Smooth muscle cell (in vitro differentiated cells): ENCODE measurements at regions not wholly inside any gene's neighbourhood (a gene's known extent, or its start where the extent isn't known, plus 50 kb on each side); places are given as distances from the start of the nearest gene placed in this dataset.

Experiments
- DNase-seq: peaks from one replicate; lab custom pipeline; 2025; ENCODE audit not compliant: unreplicated experiment; lab: John Stamatoyannopoulos, UW
- H2AFZ ChIP-seq: fragments of 200-600 bp; sonication (generic); 2 replicates; pipeline ENCODE4 v1.6.0; 2016; ENCODE audit warnings: antibody characterized with exemption, low read depth, mild to moderate bottlenecking
- H3F3A ChIP-seq: fragments of 200-600 bp; sonication (generic); 2 replicates; pipeline ENCODE4 v1.6.0; 2017; ENCODE audit warnings: antibody characterized with exemption, low read depth
- H3K27ac ChIP-seq: fragments of 200-600 bp; sonication (generic); 2 replicates; pipeline ENCODE4 v1.5.1; 2016; ENCODE audit warnings: low read depth, mild to moderate bottlenecking
- H3K27me3 ChIP-seq: fragments of 200-600 bp; sonication (generic); 2 replicates; pipeline ENCODE4 v1.6.1; 2016; ENCODE audit warnings: low read depth, mild to moderate bottlenecking
- H3K36me3 ChIP-seq: fragments of 200-600 bp; sonication (generic); 2 replicates; pipeline ENCODE4 v1.5.1; 2016; ENCODE audit warnings: low read depth
- H3K4me1 ChIP-seq: fragments of 200-600 bp; sonication (generic); 2 replicates; pipeline ENCODE4 v1.5.1; 2016; ENCODE audit warnings: low read depth
- H3K4me2 ChIP-seq: fragments of 200-600 bp; sonication (generic); 2 replicates; pipeline ENCODE4 v1.6.0; 2016; ENCODE audit warnings: mild to moderate bottlenecking
- H3K4me3 ChIP-seq: fragments of 200-600 bp; sonication (generic); 2 replicates; pipeline ENCODE4 v1.5.1; 2016; ENCODE audit warnings: mild to moderate bottlenecking
- H3K79me2 ChIP-seq: fragments of 200-600 bp; sonication (generic); 2 replicates; pipeline ENCODE4 v1.6.0; 2016; ENCODE audit warnings: low read depth, mild to moderate bottlenecking
- H3K9ac ChIP-seq: fragments of 200-600 bp; sonication (generic); 2 replicates; pipeline ENCODE4 v1.6.0; 2016; ENCODE audit warnings: low read depth
- H3K9me3 ChIP-seq: fragments of 200-600 bp; sonication (generic); replicated peaks from 2 replicates; pipeline ENCODE4 v1.5.1; 2016; ENCODE audit warnings: low read depth
- H4K20me1 ChIP-seq: fragments of 200-600 bp; sonication (generic); 2 replicates; pipeline ENCODE4 v1.6.0; 2016; ENCODE audit warnings: low read depth
- CTCF ChIP-seq: fragments of 200-600 bp; sonication (generic); IDR thresholded peaks from 2 replicates; pipeline ENCODE4 v1.5.1; 2017; ENCODE audit warnings: borderline replicate concordance, mild to moderate bottlenecking, antibody characterized with exemption; ENCODE audit not compliant: insufficient read depth, poor library complexity, severe bottlenecking
- WGBS: methylation state at CpG from one replicate; pipeline ENCODE4 v1.1.7; 2016; ENCODE audit warnings: low lambda C conversion rate; 5-methylcytosine and 5-hydroxymethylcytosine counted together

GRCh38 chr2:125837128-125837527 is 818.8 kb upstream of the GYPC start:
- Histone ChIP-seq H3K79me2 (no peaks in the 10 kb centered on the region), H3K9ac (no peak overlapping the region), H3K4me1 (peaks cover 3% of the 10 kb centered on the region), H3K9me3 (no peaks in the 10 kb centered on the region), H4K20me1 (no peaks in the 10 kb centered on the region), H2AFZ (no peak overlapping the region), H3K27me3 (no peaks in the 10 kb centered on the region), H3K4me3 (no peak overlapping the region), H3K36me3 (no peaks in the 10 kb centered on the region), H3K4me2 (no peak overlapping the region), H3F3A (no peaks in the 10 kb centered on the region), H3K27ac (no peak overlapping the region)
- no peak for TF ChIP-seq CTCF
- WGBS: 86% methylated on average over 3 of the region's 3 CpGs
- DNase-seq: no peak

- Histone ChIP-seq H3K4me3 (no peak overlapping the region), H3K27me3 (no peaks in the 10 kb centered on the region), H3K27ac (no peak overlapping the region), H3K9me3 (no peaks in the 10 kb centered on the region), H3K79me2 (no peaks in the 10 kb centered on the region), H3F3A (no peaks in the 10 kb centered on the region), H3K9ac (no peak overlapping the region), H4K20me1 (no peaks in the 10 kb centered on the region), H2AFZ (no peak overlapping the region), H3K36me3 (no peaks in the 10 kb centered on the region), H3K4me1 (peaks cover 3% of the 10 kb centered on the region), H3K4me2 (no peak overlapping the region)
- 94% methylated on average over 5 of the region's 5 CpGs for WGBS
- no peak for TF ChIP-seq CTCF
- no peak for DNase-seq
Observed at GRCh38 chr2:125837611-125838010, 818.3 kb upstream of the GYPC start.

GRCh38 chr2:125839945-125840344 is 816.0 kb upstream of the GYPC start:
- DNase-seq: no peak
- H3K36me3 ChIP-seq: no peaks in the 10 kb centered on the region
- H3K4me3 ChIP-seq: no peak overlapping the region
- H3K27ac ChIP-seq: no peak overlapping the region
- no peaks in the 10 kb centered on the region for H3K9me3 ChIP-seq
- H2AFZ ChIP-seq: no peak overlapping the region
- H3K4me1 ChIP-seq: peaks cover 3% of the 10 kb centered on the region
- H3K27me3 ChIP-seq: no peaks in the 10 kb centered on the region
- no peak overlapping the region for H3K9ac ChIP-seq
- H3F3A ChIP-seq: no peaks in the 10 kb centered on the region
- no peak overlapping the region for H3K4me2 ChIP-seq
- no peaks in the 10 kb centered on the region for H4K20me1 ChIP-seq
- no peak for TF ChIP-seq CTCF
- no peaks in the 10 kb centered on the region for H3K79me2 ChIP-seq

GRCh38 chr2:125842041-125842440 is 813.9 kb upstream of the GYPC start:
- TF ChIP-seq CTCF: no peak
- WGBS: 81% methylated on average over 1 of the region's 1 CpG
- no peaks in the 10 kb centered on the region for H4K20me1 ChIP-seq
- H3K27me3 ChIP-seq: no peaks in the 10 kb centered on the region
- H3F3A ChIP-seq: no peaks in the 10 kb centered on the region
- H3K4me2 ChIP-seq: no peak overlapping the region
- H3K36me3 ChIP-seq: no peaks in the 10 kb centered on the region
- H3K79me2 ChIP-seq: no peaks in the 10 kb centered on the region
- H3K9ac ChIP-seq: no peak overlapping the region
- no peak for DNase-seq
- H3K4me1 ChIP-seq: peaks cover 3% of the 10 kb centered on the region
- H3K9me3 ChIP-seq: no peaks in the 10 kb centered on the region
- H2AFZ ChIP-seq: no peak overlapping the region
- no peak overlapping the region for H3K4me3 ChIP-seq
- H3K27ac ChIP-seq: no peak overlapping the region
